ENCODE measurements at regions not wholly inside any gene's neighbourhood (a gene's known extent, or its start where the extent isn't known, plus 50 kb on each side); places are given as distances from the start of the nearest gene placed in this dataset.

DNA sequence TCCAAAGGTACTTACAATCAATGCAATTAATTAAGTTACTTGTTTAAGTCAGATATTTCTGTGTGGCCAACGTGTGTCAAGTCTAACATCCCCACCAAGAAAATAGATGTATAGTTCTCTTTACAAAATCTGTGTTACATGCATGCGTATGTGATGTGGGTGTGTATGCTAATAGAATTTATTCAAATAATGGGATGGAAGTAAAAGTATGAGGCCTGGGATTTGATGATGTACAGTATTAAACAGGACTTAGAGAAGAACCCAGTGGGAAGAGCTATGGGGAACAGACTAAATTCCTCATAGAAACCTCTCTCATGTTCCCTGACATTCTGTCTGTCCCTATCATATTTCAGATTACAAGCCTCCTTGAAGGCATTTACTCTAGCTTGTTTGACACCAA lies 72.5 kb downstream of the IFI44 start:
- Histone ChIP-seq H3K18ac (ENCODE audit: insufficient read length, low read depth, low read length) (no peak overlapping the region), H2BK120ac (ENCODE audit: low read depth, low read length, poor library complexity, severe bottlenecking) (no peak overlapping the region), H3K27ac (ENCODE audit: insufficient read length, low read depth, low read length) (no peak overlapping the region), H3K9ac (ENCODE audit: extremely low read depth, insufficient read length, low read length) (no peak overlapping the region), H4K5ac (ENCODE audit: insufficient read length, low read depth, low read length) (no peak overlapping the region), H4K8ac (replicated peaks; ENCODE audit: insufficient read length, low read depth, low read length) (no peak overlapping the region), H2AK5ac (ENCODE audit: insufficient read length, low read length) (no peak overlapping the region), H3K56ac (ENCODE audit: insufficient read length, low read depth, low read length) (no peak overlapping the region), H3K4ac (ENCODE audit: low read depth, low read length) (no peak overlapping the region), H3K4me1 (ENCODE audit: insufficient read depth, low read length) (no peaks in the 10 kb centered on the region), H3K27me3 (ENCODE audit: insufficient read depth, low read length) (no peaks in the 10 kb centered on the region), H3K14ac (ENCODE audit: insufficient read depth, low read length) (no peak overlapping the region), H2BK20ac (ENCODE audit: low read depth, low read length, poor library complexity, severe bottlenecking) (no peak overlapping the region), H2AFZ (ENCODE audit: low read length) (no peak overlapping the region), H2BK5ac (ENCODE audit: insufficient read length, low read length) (no peak overlapping the region), H2BK12ac (ENCODE audit: insufficient read length, low read depth, low read length) (no peak overlapping the region), H3K23me2 (ENCODE audit: insufficient read length, low read depth, low read length, poor library complexity, severe bottlenecking) (no peaks in the 10 kb centered on the region), H3K23ac (ENCODE audit: insufficient read length, low read depth, low read length) (no peak overlapping the region), H3T11ph (ENCODE audit: low read length) (no peak overlapping the region), H3K9me3 (ENCODE audit: control insufficient read depth, low read depth, low read length) (no peaks in the 10 kb centered on the region), H4K91ac (ENCODE audit: insufficient read length, low read depth, low read length) (no peak overlapping the region), H2BK15ac (ENCODE audit: low read depth, low read length) (no peak overlapping the region), H3K4me2 (ENCODE audit: insufficient read depth, insufficient read length, low read length) (no peak overlapping the region), H3K79me1 (ENCODE audit: insufficient read depth, low read depth, low read length, poor library complexity, severe bottlenecking) (no peaks in the 10 kb centered on the region), H3K79me2 (ENCODE audit: insufficient read depth, low read length) (no peaks in the 10 kb centered on the region), H4K20me1 (ENCODE audit: control insufficient read depth, insufficient read depth, insufficient read length) (no peaks in the 10 kb centered on the region)
- no peak overlapping the region for H3K27ac Mint-ChIP-seq
- H3K9me3 Mint-ChIP-seq, result no peaks in the 10 kb centered on the region
- H3K4me3 Mint-ChIP-seq, result no peak overlapping the region
- no peaks in the 10 kb centered on the region for H3K27me3 Mint-ChIP-seq (ENCODE audit: low read depth)
- no peak for DNase-seq
- no peak for TF ChIP-seq CTCF (conservative IDR thresholded peaks at IDR 0.05)
- no CpG with 5 or more reads among the region's 2 CpGs for WGBS (ENCODE audit: extremely low coverage, insufficient read length, low lambda C conversion rate)
- peaks cover 3 to 4% of the 10 kb centered on the region in 2 experiments; a peak in 3 of 4 replicates for H3K4me1 Mint-ChIP-seq
- H3K36me3 Mint-ChIP-seq (ENCODE audit: insufficient read depth in 1 of 3, low read depth in 3 of 3), result no peaks in the 10 kb centered on the region

Data from H9 (cell line).